DOHH2 (cell line): ENCODE measurements at regions not wholly inside any gene's neighbourhood (a gene's known extent, or its start where the extent isn't known, plus 50 kb on each side); places are given as distances from the start of the nearest gene placed in this dataset.

Experiments
- H3F3A ChIP-seq: fragments of 200-600 bp; sonication (generic), shearing (Covaris generic); 2 replicates; pipeline ENCODE4 v1.6.0; 2016; ENCODE audit warnings: antibody characterized with exemption, mild to moderate bottlenecking; ENCODE audit not compliant: control insufficient read depth, insufficient read depth
- H3K27ac ChIP-seq: fragments of 200-600 bp; sonication (generic); 2 replicates; pipeline ENCODE4 v1.5.1; 2014; ENCODE audit warnings: low read depth, mild to moderate bottlenecking, low read length, moderate library complexity
- H3K27me3 ChIP-seq: fragments of 200-600 bp; sonication (generic); 2 replicates; pipeline ENCODE4 v1.6.1; 2014; ENCODE audit warnings: mild to moderate bottlenecking, low read length, mixed read lengths; ENCODE audit not compliant: control insufficient read depth
- H3K36me3 ChIP-seq: fragments of 200-600 bp; sonication (generic); 2 replicates; pipeline ENCODE4 v1.6.1; 2014; ENCODE audit warnings: mild to moderate bottlenecking, low read length, moderate library complexity, mixed read lengths; ENCODE audit not compliant: control insufficient read depth
- H3K4me1 ChIP-seq: fragments of 200-600 bp; sonication (generic); 2 replicates; pipeline ENCODE4 v1.6.1; 2014; ENCODE audit warnings: mild to moderate bottlenecking, low read length, mixed read lengths; ENCODE audit not compliant: control insufficient read depth
- H3K4me2 ChIP-seq: fragments of 200-600 bp; sonication (generic); 2 replicates; pipeline ENCODE4 v1.6.0; 2014; ENCODE audit warnings: mild to moderate bottlenecking, low read length, moderate library complexity
- H3K4me3 ChIP-seq: fragments of 200-600 bp; sonication (generic); 2 replicates; pipeline ENCODE4 v1.5.1; 2014; ENCODE audit warnings: mild to moderate bottlenecking, low read length, mixed read lengths
- H3K79me2 ChIP-seq: fragments of 200-600 bp; sonication (generic); 2 replicates; pipeline ENCODE4 v1.6.1; 2014; ENCODE audit warnings: mild to moderate bottlenecking, low read length, mixed read lengths; ENCODE audit not compliant: control insufficient read depth
- H3K9me2 ChIP-seq: fragments of 200-600 bp; sonication (generic); replicated peaks from 2 replicates; pipeline ENCODE4 v1.6.1; 2014; ENCODE audit warnings: mild to moderate bottlenecking, low read length, mixed read lengths; ENCODE audit not compliant: control insufficient read depth
- H3K9me3 ChIP-seq: fragments of 200-600 bp; sonication (generic); 2 replicates; pipeline ENCODE4 v1.6.1; 2014; ENCODE audit warnings: antibody characterized with exemption, low read length, mixed read lengths; ENCODE audit not compliant: control insufficient read depth, insufficient read depth
- H4K20me1 ChIP-seq: fragments of 200-600 bp; sonication (generic); 2 replicates; pipeline ENCODE4 v1.6.0; 2014; ENCODE audit warnings: low read depth, mild to moderate bottlenecking, antibody characterized with exemption, low read length, moderate library complexity; ENCODE audit not compliant: control insufficient read depth, insufficient read depth
- CTCF ChIP-seq: fragments of 200-600 bp; sonication (generic); IDR thresholded peaks from one replicate; pipeline ENCODE4 v1.5.1; 2014; ENCODE audit warnings: antibody characterized with exemption, mild to moderate bottlenecking, low read depth, low read length; ENCODE audit not compliant: poor library complexity, severe bottlenecking
- EZH2phosphoT487 ChIP-seq: fragments of 200-600 bp; sonication (generic); IDR thresholded peaks from 2 replicates; pipeline ENCODE4 v1.6.1; 2017; ENCODE audit warnings: borderline replicate concordance, mild to moderate bottlenecking, antibody characterized with exemption, low read length, moderate library complexity, mixed read lengths

- Histone ChIP-seq H3K4me2 (no peak overlapping the region), H4K20me1 (no peaks in the 10 kb centered on the region), H3K4me1 (no peaks in the 10 kb centered on the region), H3K9me2 (no peaks in the 10 kb centered on the region), H3K9me3 (no peaks in the 10 kb centered on the region), H3K27me3 (no peaks in the 10 kb centered on the region), H3K36me3 (no peaks in the 10 kb centered on the region), H3F3A (no peaks in the 10 kb centered on the region), H3K27ac (no peak overlapping the region), H3K4me3 (no peak overlapping the region), H3K79me2 (no peaks in the 10 kb centered on the region)
- TF ChIP-seq CTCF (no peak), EZH2phosphoT487 (no peak)
Observed at GRCh38 chr13:108102771-108103170, 112.6 kb downstream of the LIG4 start.

- Histone ChIP-seq H3K27ac (no peak overlapping the region), H3K27me3 (no peaks in the 10 kb centered on the region), H3K36me3 (no peaks in the 10 kb centered on the region), H3K4me1 (no peaks in the 10 kb centered on the region), H3F3A (no peaks in the 10 kb centered on the region), H3K9me2 (no peaks in the 10 kb centered on the region), H3K4me3 (no peak overlapping the region), H4K20me1 (no peaks in the 10 kb centered on the region), H3K4me2 (no peak overlapping the region), H3K79me2 (no peaks in the 10 kb centered on the region), H3K9me3 (no peaks in the 10 kb centered on the region)
- TF ChIP-seq EZH2phosphoT487: no peak
- no peak for TF ChIP-seq CTCF
Observed at GRCh38 chr13:108096301-108096915, 118.9 kb downstream of the LIG4 start.

DNA sequence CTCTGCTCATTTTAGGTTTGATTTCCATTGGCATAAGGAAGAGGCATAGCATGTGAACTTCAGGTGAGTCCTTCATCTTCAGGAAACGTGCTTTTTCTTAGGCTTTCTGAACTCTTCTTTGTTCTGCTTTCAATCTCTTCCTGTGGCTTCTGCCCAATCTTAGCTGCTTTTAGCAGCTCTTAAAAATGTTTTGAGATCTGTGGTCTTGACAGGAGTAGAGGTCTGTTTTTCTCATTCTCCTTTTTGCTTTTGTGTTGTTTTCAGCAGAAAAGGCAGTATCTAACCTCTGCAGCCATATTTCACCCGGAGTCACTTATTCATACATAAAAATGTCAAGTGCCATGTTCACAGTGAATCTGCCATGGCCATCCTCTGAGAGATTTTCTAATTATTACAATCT is 120.3 kb downstream of the LIG4 start:
- Histone ChIP-seq H3K4me1 (no peaks in the 10 kb centered on the region), H3F3A (no peaks in the 10 kb centered on the region), H3K27ac (no peak overlapping the region), H3K4me2 (no peak overlapping the region), H3K9me3 (no peaks in the 10 kb centered on the region), H3K79me2 (no peaks in the 10 kb centered on the region), H3K4me3 (no peak overlapping the region), H3K27me3 (no peaks in the 10 kb centered on the region), H3K36me3 (no peaks in the 10 kb centered on the region), H4K20me1 (no peaks in the 10 kb centered on the region), H3K9me2 (no peaks in the 10 kb centered on the region)
- TF ChIP-seq EZH2phosphoT487 (no peak), CTCF (no peak)
